ENCODE measurements at regions not wholly inside any gene's neighbourhood (a gene's known extent, or its start where the extent isn't known, plus 50 kb on each side); places are given as distances from the start of the nearest gene placed in this dataset.

DNA sequence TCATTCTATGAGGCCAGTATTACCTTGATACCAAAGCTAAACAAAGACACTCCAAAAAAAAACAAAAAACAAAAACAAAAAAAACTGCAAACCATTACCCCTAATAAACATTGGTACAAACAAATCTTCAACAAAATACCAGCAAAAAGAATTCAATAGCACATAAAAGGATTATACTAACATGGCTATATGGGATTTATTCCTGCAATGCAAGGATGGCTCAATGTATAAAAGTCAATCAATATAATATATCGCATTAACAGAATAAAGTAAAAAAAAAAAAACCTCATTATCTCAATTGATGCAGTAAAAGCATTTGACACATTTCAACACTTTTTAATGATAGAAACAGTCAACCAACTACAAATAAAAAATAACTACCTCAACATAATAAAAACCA lies 233.3 kb upstream of the NFE2L3 start:
- TF ChIP-seq, protein P1, sequence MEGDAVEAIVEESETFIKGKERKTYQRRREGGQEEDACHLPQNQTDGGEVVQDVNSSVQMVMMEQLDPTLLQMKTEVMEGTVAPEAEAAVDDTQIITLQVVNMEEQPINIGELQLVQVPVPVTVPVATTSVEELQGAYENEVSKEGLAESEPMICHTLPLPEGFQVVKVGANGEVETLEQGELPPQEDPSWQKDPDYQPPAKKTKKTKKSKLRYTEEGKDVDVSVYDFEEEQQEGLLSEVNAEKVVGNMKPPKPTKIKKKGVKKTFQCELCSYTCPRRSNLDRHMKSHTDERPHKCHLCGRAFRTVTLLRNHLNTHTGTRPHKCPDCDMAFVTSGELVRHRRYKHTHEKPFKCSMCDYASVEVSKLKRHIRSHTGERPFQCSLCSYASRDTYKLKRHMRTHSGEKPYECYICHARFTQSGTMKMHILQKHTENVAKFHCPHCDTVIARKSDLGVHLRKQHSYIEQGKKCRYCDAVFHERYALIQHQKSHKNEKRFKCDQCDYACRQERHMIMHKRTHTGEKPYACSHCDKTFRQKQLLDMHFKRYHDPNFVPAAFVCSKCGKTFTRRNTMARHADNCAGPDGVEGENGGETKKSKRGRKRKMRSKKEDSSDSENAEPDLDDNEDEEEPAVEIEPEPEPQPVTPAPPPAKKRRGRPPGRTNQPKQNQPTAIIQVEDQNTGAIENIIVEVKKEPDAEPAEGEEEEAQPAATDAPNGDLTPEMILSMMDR (IDR thresholded peaks at IDR 0.05) = no peak
- Histone ChIP-seq H3K4me3 (no peak overlapping the region), H3K9me3 (peaks cover 0 to 12% of the 10 kb centered on the region in 2 donors), H3K27me3 (peaks cover 0 to 17% of the 10 kb centered on the region in 2 donors), H3K36me3 (no peaks in the 10 kb centered on the region), H3K27ac (no peak overlapping the region), H3K4me1 (no peaks in the 10 kb centered on the region)
- ATAC-seq (no peak), DNase-seq (no peak)
- intact Hi-C loops (cut with DNase I) = no loop called here

DNA sequence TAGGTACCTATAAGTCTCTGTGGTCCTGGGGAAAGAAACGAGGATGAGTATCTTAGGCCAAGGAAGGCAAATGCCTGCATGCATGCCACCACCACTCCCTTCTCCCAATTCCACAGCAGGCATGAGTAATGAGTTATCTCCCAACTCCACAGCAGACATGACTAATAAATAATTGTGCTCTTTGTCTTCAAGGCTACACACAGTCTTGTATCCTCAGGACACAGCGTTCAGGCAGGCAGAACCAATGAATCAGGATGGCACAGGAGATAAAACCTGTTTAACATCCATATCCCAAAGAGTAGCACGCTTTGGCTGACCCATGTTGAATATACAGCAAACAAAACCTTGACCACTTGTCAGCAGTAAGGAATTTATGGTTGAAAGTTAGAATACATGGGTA lies 229.7 kb upstream of the NFE2L3 start:
- no peak overlapping the region for H3K4me3 ChIP-seq
- no peaks in the 10 kb centered on the region for H3K36me3 ChIP-seq
- H3K27me3 ChIP-seq = no peaks in the 10 kb centered on the region
- no peak for ATAC-seq
- H3K4me1 ChIP-seq = no peaks in the 10 kb centered on the region
- no peak overlapping the region for H3K27ac ChIP-seq
- peaks cover 0 to 12% of the 10 kb centered on the region in 2 donors for H3K9me3 ChIP-seq
- no peak for DNase-seq
- intact Hi-C loops (cut with DNase I) = no loop called here
- TF ChIP-seq, protein P1 (IDR thresholded peaks at IDR 0.05) = no peak

DNA sequence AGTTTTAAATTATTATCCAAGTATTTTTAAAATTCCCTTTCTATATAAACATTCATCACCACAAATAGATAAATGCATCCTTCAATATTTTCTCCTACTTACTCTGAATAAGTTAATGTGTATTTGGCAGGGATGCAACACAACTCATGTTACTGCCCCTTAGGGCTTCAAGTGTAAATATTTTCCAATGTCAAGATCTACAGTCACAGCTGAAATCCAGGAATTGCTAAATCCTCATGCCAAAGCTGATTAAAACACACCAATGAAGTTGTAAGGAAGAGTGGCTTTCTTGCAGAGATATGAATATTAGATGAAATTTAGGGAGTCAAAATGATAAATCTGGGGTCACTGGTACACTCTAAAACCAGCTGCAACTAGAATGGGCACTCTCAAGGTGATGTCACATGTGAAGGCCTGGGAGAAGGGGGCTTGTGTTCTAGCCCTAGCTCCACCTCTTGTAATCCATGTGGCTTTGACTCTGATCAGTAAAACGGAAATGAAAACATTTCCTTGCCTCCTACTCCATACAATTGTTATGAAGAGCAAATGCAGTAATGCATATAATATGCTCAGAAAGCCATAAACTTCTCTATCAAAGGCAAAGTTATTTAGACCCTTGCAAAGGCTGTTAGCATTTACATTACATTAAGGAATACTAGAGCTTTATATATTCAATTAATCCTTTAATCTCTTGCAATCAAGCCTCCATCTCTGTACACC lies 228.1 kb upstream of the NFE2L3 start:
- intact Hi-C loops (cut with DNase I) = no loop called here
- H3K27ac ChIP-seq = no peak overlapping the region
- H3K36me3 ChIP-seq = no peaks in the 10 kb centered on the region
- H3K4me3 ChIP-seq = no peak overlapping the region
- peaks cover 0 to 5% of the 10 kb centered on the region in 2 donors for H3K9me3 ChIP-seq
- ATAC-seq (no peak), DNase-seq (no peak)
- H3K4me1 ChIP-seq = no peaks in the 10 kb centered on the region
- TF ChIP-seq, protein P1 (IDR thresholded peaks at IDR 0.05) = no peak
- H3K27me3 ChIP-seq = no peaks in the 10 kb centered on the region

DNA sequence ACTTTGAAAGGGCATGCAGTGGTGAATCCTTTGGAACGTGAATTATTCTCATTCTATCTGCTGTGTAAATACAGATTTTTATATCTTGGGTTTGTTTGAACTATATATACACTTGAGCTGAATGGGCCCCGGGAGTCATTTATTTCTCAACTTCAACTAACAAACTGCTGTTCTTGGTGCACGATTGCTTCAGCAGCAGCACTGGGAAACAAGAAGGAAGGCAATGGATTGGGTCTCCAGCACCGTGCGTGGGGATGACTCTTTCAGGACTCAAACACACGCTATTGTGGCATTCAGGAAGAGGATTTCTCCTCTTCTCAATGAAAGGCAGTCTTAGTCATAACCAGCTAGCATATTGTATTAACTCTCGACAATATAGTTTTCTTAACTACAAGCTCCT lies 226.0 kb upstream of the NFE2L3 start:
- intact Hi-C loops (cut with DNase I) = no loop called here
- Histone ChIP-seq H3K4me3 (no peak overlapping the region), H3K36me3 (no peaks in the 10 kb centered on the region), H3K27ac (no peak overlapping the region), H3K9me3 (no peaks in the 10 kb centered on the region), H3K4me1 (no peaks in the 10 kb centered on the region), H3K27me3 (no peaks in the 10 kb centered on the region)
- DNase-seq = peak in 1 of 4 donors; percentile 50
- ATAC-seq = peak; percentile 98
- TF ChIP-seq, protein P1 (IDR thresholded peaks at IDR 0.05) = no peak

DNA sequence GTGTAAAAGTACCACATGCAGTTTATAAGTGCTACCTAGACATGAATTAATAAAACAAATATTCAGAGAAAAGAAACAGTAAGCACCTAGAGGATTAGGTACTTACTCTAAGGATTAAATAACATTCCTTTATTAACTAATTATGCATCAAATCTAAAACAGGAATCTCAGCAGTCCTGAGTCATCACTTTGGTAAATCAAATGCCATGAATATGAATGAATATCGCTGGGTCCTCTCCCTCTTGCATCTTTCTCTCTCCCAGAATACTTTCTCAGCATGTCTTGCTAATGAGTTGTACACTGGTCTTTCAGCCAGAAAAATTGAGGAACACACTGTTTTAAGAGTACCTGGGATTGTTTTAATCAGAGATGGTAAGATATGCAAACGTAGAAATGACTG lies 225.5 kb upstream of the NFE2L3 start:
- no peaks in the 10 kb centered on the region for H3K27me3 ChIP-seq
- no peaks in the 10 kb centered on the region for H3K4me1 ChIP-seq
- intact Hi-C loops (cut with DNase I) = no loop called here
- TF ChIP-seq, protein P1 (IDR thresholded peaks at IDR 0.05) = no peak
- H3K9me3 ChIP-seq = no peaks in the 10 kb centered on the region
- no peak overlapping the region for H3K4me3 ChIP-seq
- no peak overlapping the region for H3K27ac ChIP-seq
- H3K36me3 ChIP-seq = no peaks in the 10 kb centered on the region
- ATAC-seq = no peak
- DNase-seq = no peak

All from left lung (tissue), 4 donors.